HS-5 (cell line): ENCODE measurements at regions not wholly inside any gene's neighbourhood (a gene's known extent, or its start where the extent isn't known, plus 50 kb on each side); places are given as distances from the start of the nearest gene placed in this dataset.
"Not testable (repeated sequence)": the region's sequence is repeated elsewhere in the genome, so short reads cannot be mapped to it uniquely, and the experiment has no call there.

Experiments used
- DNase-seq: peaks from one replicate; pipeline ENCODE4 v3.0.0-alpha.2; 2012; ENCODE audit warnings: low read depth

DNA sequence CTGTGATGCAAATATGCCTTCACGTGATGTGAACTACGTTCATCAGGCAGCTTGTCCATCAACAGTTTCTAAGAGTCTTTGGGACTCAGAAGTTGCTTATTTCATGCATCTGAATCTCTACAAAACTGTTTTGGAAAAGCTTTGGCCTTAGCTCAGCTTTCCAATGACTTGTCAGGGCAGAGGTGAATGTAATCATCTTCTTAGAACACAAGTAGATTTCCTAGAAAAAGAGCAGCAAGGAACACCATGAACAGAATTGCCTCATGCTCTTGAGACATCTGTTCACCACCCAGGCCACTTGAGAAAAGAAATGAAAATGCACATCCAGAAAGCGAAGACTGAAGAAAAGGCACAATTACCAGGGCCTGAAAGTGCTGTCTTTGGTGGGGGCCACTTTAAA lies 105.8 kb upstream of the PDHA1 start:
- no peak for DNase-seq

DNA sequence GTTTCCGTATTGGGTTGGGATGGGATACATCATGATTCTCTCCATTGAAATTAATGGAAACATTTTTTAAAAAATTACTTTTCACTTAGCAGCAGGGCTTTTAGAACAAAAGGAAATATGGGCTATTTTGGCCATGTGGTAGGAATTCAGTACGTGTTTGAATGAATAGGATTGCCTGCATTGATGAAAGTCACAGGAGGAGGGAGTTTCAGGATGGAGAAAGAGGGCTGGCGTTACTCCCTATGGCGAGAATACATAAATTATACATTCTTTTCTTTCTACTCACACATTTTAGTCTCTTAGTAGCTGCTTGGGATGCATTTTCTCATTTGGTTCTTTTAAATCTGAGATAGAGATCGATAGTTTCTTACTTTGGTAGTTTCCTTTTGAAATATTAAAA lies 100.3 kb upstream of the PDHA1 start:
- no peak for DNase-seq

DNA sequence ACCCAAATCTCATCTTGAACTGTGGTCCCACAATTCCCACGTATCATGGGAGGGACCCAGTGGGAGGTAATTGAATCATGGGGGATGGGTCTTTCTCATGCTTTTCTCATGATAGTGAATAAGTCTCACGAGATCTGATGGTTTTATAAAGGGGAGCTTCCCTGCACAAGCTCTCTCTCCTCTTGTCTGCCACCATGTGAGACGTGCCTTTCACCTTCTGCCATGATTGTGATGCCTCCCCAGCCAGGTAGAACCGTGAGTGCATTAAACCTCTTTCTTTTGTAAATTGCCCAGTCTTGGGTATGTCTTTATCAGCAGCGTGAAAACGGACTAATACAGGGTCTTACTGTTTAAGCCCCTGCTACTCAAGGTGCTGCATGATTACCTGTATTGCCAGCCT lies 98.8 kb upstream of the PDHA1 start:
- not testable (repeated sequence) for DNase-seq

DNA sequence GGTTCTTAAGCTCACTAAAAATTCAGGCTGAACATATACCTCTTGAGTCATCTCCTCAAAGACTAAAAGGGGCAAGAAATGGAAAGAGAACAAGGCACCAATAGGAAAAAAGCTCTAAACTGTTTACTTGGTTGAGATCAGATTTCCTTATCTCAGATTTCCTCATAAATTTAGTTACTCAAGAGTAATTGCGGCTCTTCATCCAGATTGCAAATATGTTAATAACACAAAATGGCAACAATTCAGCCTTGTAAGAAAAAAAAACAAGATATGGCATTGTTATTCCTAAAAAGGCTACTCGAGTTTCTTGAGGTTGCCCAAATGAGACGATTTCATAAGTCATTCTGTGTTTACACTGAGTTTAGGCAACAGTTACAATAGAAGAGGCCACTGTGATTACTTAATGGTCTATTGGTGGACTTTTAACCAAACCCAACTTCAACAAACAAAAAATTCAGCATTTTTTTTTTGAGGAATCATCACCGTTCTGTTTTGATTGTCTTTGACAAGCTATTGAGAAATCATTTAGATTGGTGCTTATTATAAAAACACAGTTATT lies 97.9 kb upstream of the PDHA1 start:
- no peak for DNase-seq

DNA sequence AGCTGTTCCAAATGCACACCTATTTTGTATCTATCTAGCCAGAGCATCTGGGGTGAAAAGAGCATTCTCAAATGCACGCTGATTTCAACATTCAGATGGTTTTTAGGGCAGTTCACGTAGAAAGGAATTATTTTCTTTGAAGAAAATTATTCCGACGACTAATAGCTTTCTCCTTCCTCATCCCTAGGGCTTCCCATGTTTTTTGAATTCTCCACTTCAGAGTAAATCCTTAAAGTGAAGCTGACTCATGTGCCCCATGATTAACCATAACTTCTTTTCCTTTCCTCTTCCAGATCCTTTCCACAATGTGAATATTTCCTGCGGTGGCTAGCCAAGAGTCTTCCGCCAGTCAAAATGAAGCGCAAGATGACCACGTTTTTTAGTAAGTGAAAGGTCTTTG lies 86.7 kb upstream of the PDHA1 start:
- DNase-seq = no peak

DNA sequence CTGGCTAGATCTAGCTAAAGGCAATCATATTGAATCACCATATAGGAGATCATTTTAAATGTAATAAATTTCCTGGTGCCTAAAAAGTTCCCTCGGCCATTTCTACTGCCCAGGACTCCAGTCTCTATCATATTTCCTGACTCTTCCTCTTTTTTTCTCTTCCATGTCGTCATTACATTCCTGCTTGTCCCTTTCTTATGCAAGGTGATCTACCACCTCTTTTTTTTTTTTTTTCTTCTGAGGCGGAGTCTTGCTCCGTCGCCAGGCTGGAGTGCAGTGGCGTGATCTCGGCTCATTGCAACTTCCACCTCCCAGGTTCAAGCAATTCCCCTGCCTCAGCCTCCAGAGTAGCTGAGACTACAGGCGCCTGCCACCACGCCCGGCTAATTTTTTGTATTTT lies 82.7 kb upstream of the PDHA1 start:
- not testable (repeated sequence) for DNase-seq

DNA sequence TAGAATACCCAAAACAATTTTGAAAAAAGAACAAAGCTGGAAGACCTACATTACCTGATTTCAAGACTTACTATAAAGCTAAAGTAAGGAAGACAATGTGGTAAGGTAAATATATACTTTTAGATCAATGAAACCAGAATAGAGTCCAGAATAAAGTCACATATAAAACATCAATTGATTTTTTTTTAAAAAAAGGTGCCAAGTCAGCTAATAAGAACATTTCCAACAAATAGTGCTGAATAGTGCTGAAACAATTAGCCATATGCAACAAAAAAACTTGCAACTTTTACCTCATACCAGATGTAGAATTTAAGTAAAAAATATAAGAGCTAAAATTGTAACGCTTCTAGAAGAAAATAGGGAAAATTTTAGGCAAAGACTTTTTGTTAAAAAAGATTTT lies 73.0 kb upstream of the PDHA1 start:
- DNase-seq = no peak

DNA sequence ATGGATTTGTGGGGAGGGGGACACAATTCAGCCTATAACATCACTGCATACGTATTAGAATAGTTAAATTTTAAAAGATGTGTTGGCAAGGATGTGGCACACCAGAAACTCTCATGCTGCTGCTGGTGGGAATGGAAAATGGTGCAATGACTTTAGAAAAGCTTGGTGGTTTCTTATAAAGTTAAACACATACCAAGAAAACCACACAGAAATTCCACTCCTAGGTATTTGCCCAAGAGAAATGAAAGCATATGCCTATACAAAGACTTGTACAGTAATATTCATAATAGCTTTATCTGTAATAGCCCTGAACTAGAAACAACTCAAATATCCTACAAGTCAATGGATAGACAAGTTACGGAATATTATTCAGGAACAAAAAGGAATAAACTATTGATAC lies 71.3 kb upstream of the PDHA1 start:
- no peak for DNase-seq

DNA sequence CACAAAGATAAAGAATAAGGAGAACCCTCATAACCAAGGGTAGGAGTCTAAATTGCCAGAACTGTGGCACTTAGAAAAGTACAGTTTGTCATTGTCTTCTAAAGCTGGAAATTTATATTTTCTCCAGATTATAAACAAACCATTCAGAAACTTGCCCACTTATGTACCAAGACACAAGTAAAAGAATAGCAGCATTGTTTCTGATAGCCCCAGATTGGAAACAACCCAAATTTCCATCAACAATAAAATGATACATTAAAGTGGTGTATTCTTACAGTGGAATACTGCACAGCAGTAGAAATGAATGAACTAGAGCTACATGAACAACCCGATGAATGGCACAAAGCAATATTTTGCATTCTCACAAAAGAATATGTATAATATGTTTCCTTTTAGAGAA lies 63.1 kb upstream of the PDHA1 start:
- no peak for DNase-seq

DNA sequence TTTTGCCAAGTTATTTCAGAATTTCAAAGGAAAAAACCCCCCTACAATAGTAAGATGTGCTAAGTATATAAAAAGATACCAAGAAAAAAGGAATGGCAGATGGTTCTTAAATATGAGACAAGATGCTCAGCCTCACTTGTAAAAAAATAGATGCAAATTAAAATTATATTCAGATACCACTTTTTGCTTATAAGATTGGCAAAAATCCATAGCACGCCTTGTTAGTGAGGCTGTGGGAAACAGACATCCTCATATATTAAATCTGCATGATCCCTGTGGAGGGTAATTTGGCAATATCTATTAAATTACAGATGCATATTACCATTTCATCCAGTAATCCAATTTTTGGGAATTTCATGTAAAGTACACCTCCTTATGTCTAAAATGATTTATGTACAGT lies 62.5 kb upstream of the PDHA1 start:
- no peak for DNase-seq

DNA sequence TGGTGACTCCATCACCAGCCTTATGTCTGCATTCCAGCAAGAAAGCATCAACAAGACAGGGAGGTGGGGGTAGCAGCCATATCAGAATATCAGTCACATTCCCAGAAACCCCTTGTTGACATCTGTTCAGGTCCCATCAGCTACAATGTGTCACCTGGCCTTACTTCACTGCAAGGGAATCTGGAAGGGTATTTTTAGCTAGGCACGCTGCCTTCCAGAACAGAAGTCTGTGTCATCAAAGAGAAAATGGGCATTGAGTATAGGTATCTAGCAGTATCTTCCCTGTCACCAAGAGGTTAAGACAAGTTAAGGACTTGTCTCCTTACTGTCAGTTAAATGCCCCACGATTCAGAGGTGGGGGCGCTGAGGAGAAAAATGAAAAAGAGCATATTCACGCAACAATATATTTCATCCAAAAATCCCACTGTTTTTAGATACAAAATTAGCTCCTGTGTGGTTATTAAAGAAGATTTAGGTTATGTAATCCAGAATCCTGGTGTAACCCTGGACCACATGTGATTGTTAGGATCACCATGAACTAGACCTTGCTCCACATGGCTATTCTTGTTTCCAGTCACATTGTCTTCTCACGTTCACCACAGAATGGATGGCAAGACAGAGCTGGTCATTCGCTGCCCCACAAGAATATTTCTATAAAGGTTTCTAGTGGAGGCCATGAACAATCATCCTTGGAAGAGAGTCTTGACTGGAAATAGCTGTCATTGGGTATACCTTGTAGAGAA lies 60.0 kb upstream of the PDHA1 start:
- no peak for DNase-seq

DNA sequence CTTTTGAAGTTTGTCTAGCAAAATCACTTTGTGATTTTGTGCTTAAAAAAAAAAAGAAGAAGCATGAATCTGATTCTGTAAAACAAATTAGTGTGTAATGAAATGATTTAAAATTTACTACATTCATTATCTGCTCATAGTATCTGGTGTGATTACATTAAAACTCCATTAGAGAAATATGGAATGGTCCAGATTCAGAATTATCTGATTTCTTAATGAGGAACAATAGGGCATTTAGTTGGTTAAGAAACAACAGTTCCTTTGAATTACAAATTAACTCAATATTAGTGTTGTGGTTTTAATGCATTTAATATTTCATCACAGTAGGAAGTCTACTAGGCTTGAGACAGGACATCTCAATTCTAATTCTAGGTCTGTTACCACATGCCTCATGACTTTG lies 57.9 kb upstream of the PDHA1 start:
- no peak for DNase-seq

DNA sequence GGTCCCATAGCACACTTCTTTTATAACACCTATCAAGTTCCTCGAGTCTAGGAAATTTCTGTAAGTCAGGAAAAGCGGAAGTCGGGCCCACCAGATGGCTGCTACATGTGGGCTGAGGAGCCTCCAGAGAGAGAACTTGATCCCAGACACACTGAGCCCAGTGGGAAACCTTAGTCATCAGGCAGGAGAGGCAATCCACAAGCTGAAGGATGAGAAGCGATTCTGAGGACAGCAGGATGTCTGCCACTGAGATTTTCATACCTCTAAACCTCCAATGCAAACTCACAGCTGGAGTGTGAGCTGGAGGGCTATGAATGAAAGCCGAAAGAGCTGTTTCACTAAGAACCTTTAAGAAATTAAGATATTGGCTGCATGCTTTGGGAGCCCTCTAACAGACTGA lies 52.6 kb upstream of the PDHA1 start:
- no peak for DNase-seq

DNA sequence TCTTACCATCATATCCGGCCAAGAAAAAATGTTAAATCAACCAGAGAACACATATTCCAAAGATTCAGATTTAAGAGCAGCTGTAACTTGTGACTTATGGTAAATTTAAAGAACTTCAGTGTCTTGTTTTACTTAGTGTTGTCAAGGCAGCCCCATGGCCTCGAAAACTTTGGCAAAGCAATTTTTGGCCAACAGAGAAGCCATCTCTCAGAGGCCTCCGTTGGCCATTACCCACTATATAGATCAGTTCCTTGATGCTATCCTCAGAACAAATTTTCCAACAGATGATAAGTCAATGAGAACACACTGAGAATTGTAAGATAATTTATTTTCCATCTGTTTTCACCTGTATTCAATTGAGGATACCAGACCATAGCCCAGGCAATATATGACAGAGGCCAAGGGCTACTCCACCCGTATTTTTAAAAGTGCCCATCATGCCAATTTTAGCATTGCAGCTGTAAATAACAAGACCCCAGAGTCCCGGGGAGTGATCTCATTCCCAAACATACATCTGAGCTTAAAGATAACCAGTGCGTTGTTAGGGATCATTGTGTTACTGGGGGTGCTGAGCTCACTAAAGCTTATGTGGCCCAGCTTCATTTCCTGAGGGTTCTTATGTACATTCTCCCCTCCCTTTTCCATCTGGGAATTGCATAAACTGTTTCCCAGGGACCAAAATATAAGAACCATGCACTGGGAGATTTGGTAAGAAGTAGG lies 50.0 kb upstream of the PDHA1 start:
- no peak for DNase-seq
